OCI-LY7 (cell line): ENCODE measurements at regions not wholly inside any gene's neighbourhood (a gene's known extent, or its start where the extent isn't known, plus 50 kb on each side); places are given as distances from the start of the nearest gene placed in this dataset.

Experiments
- BruUV-seq: library from RNA; stranded (reverse); fragments of 400-500 nt; replicated peaks from 2 replicates; lab custom pipeline; 2021; lab: Mats Ljungman, UMichigan
- CTCF ChIA-PET: fragments of 300-600 bp; sonication (Branson Sonifier 250); formaldehyde crosslinking; loops from one replicate; lab custom pipeline; 2022; ENCODE audit warnings: antibody characterized with exemption; ENCODE audit not compliant: unreplicated experiment; lab: Charles Lee
- POLR2A ChIA-PET: fragments of 300-600 bp; sonication (Branson Sonifier 250); formaldehyde crosslinking; loops from one replicate; lab custom pipeline; 2022; ENCODE audit warnings: antibody characterized with exemption; lab: Charles Lee
- DNase-seq: peaks from one replicate; pipeline ENCODE4 v3.0.0-alpha.2; 2015; ENCODE audit warnings: low spot score
- H2AFZ ChIP-seq: fragments of 200-600 bp; sonication (generic), shearing (Covaris generic); 2 replicates; pipeline ENCODE4 v1.6.1; 2014; ENCODE audit warnings: mild to moderate bottlenecking, antibody characterized with exemption, low read length, moderate library complexity
- H3K27ac ChIP-seq: fragments of 200-600 bp; sonication (generic); 2 replicates; pipeline ENCODE4 v1.5.1; 2014; ENCODE audit warnings: mixed run types, low read depth, mild to moderate bottlenecking, moderate library complexity, low read length, inconsistent platforms; ENCODE audit not compliant: poor library complexity, severe bottlenecking
- H3K36me3 ChIP-seq: fragments of 200-600 bp; sonication (generic); 2 replicates; pipeline ENCODE4 v1.6.1; 2014; ENCODE audit warnings: mild to moderate bottlenecking, antibody characterized with exemption, low read length, moderate library complexity, mixed read lengths; ENCODE audit not compliant: insufficient read depth
- H3K4me1 ChIP-seq: fragments of 200-600 bp; sonication (generic); 2 replicates; pipeline ENCODE4 v1.5.1; 2014; ENCODE audit warnings: mild to moderate bottlenecking, low read length; ENCODE audit not compliant: insufficient read depth, poor library complexity, severe bottlenecking
- H3K4me2 ChIP-seq: fragments of 200-600 bp; sonication (generic); 2 replicates; pipeline ENCODE4 v1.6.1; 2014; ENCODE audit warnings: mild to moderate bottlenecking, low read length
- H3K4me3 ChIP-seq: fragments of 200-600 bp; sonication (generic); 2 replicates; pipeline ENCODE4 v1.5.1; 2014; ENCODE audit warnings: mild to moderate bottlenecking, low read depth, low read length; ENCODE audit not compliant: poor library complexity, severe bottlenecking
- H3K79me2 ChIP-seq: fragments of 200-600 bp; sonication (generic); 2 replicates; pipeline ENCODE4 v1.6.1; 2016; ENCODE audit warnings: low read depth, mild to moderate bottlenecking, low read length, moderate library complexity, mixed read lengths; ENCODE audit not compliant: insufficient read depth
- H3K9me2 ChIP-seq: fragments of 200-600 bp; sonication (generic); 2 replicates; pipeline ENCODE4 v1.6.1; 2016; ENCODE audit warnings: mild to moderate bottlenecking, low read length, mixed read lengths; ENCODE audit not compliant: insufficient read depth
- H3K9me3 ChIP-seq: fragments of 200-600 bp; sonication (generic); 2 replicates; pipeline ENCODE4 v1.6.1; 2014; ENCODE audit warnings: mild to moderate bottlenecking, mixed run types, low read length, mixed read lengths
- H4K20me1 ChIP-seq: fragments of 200-600 bp; sonication (generic); 2 replicates; pipeline ENCODE4 v1.6.1; 2014; ENCODE audit warnings: mild to moderate bottlenecking, antibody characterized with exemption, low read length, moderate library complexity, mixed read lengths; ENCODE audit not compliant: insufficient read depth
- CTCF ChIP-seq: fragments of 200-600 bp; sonication (generic); conservative IDR thresholded peaks from 2 replicates; pipeline ENCODE4 v1.5.1; 2014; ENCODE audit warnings: mild to moderate bottlenecking, antibody characterized with exemption, low read length, moderate library complexity, mixed read lengths
- EZH2phosphoT487 ChIP-seq: fragments of 200-600 bp; sonication (generic); IDR thresholded peaks from 2 replicates; pipeline ENCODE4 v1.6.1; 2018; ENCODE audit warnings: low read depth, borderline replicate concordance, mild to moderate bottlenecking, mixed run types, antibody characterized with exemption, low read length, moderate library complexity, mixed read lengths
- intact Hi-C: fragments of 100-400 bp; cut with micrococcal nuclease; formaldehyde crosslinking; loops from one replicate; pipeline ENCODE4 v1.10.0; 2022; ENCODE audit not compliant: unreplicated experiment

DNA sequence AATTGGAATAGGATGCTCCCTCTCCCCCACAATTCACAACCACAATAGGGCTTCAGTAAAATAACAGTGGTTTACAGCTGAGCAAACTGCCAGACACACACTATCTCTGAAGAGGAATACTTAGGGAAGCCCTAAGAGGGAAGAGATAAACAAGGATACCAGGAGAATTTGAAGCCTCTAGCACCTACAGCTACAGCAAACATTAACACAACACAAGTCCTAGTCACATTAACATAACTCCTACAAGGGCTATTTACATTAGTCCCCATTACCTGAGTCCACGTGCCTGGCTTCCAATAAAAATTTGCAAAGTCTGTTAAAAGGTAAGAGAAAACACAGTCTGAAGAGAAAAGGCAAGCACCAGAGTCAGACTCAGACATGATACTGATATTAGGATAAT lies 346.9 kb upstream of the CDIN1 start:
- no peak overlapping the region for H3K4me2 ChIP-seq
- H3K9me2 ChIP-seq = no peaks in the 10 kb centered on the region
- no peaks in the 10 kb centered on the region for H3K36me3 ChIP-seq
- H4K20me1 ChIP-seq = no peaks in the 10 kb centered on the region
- CTCF ChIA-PET = no interaction called here
- H3K27ac ChIP-seq = no peak overlapping the region
- POLR2A ChIA-PET = no interaction called here
- H2AFZ ChIP-seq = no peak overlapping the region
- no peaks in the 10 kb centered on the region for H3K4me1 ChIP-seq
- TF ChIP-seq CTCF (no peak), EZH2phosphoT487 (no peak)
- no TSS peak for BruUV-seq
- no peaks in the 10 kb centered on the region for H3K9me3 ChIP-seq
- no peak overlapping the region for H3K4me3 ChIP-seq
- H3K79me2 ChIP-seq = no peaks in the 10 kb centered on the region
- intact Hi-C loops = no loop called here
- DNase-seq = no peak

DNA sequence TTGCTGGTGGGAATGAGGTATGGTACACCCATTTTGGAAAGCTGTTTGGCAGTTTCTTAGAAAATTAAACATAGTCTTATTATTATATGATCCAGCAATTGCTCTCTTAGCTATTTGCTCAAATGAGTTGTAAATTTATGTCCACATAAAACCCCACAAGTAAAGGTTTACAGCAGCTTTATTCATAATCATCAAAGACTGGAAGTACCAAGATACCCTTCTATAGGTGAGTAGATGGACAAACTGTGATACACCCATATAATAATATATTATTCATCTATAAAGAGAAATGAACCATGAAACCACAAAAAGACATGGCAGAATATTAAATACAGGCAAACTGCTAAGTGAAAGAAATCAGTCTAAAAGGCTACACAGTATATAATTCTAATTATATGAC lies 344.7 kb upstream of the CDIN1 start:
- Histone ChIP-seq H3K27ac (no peak overlapping the region), H3K4me3 (no peak overlapping the region), H3K36me3 (no peaks in the 10 kb centered on the region), H3K79me2 (no peaks in the 10 kb centered on the region), H3K4me1 (no peaks in the 10 kb centered on the region), H2AFZ (no peak overlapping the region), H3K9me2 (no peaks in the 10 kb centered on the region), H3K9me3 (no peaks in the 10 kb centered on the region), H3K4me2 (no peak overlapping the region), H4K20me1 (no peaks in the 10 kb centered on the region)
- ChIA-PET POLR2A (no interaction called here), CTCF (no interaction called here)
- no peak for TF ChIP-seq EZH2phosphoT487
- TF ChIP-seq CTCF = no peak
- DNase-seq = no peak
- intact Hi-C loops = no loop called here
- no TSS peak for BruUV-seq

- Histone ChIP-seq H3K79me2 (no peaks in the 10 kb centered on the region), H2AFZ (no peak overlapping the region), H3K4me3 (no peak overlapping the region), H3K4me2 (no peak overlapping the region), H3K9me3 (no peaks in the 10 kb centered on the region), H3K36me3 (no peaks in the 10 kb centered on the region), H3K27ac (no peak overlapping the region), H3K9me2 (no peaks in the 10 kb centered on the region), H3K4me1 (no peaks in the 10 kb centered on the region), H4K20me1 (no peaks in the 10 kb centered on the region)
- CTCF ChIA-PET = no interaction called here
- no peak for TF ChIP-seq CTCF
- TF ChIP-seq EZH2phosphoT487 = no peak
- no peak for DNase-seq
- no TSS peak for BruUV-seq
- POLR2A ChIA-PET = no interaction called here
- intact Hi-C loops = no loop called here
These were observed 344.3 kb upstream of the CDIN1 start for GRCh38 chr15:36235173-36235572.
